Activated naive CD4-positive, alpha-beta T cell (primary cell): ENCODE measurements at regions not wholly inside any gene's neighbourhood (a gene's known extent, or its start where the extent isn't known, plus 50 kb on each side); places are given as distances from the start of the nearest gene placed in this dataset.
"Not testable (repeated sequence)": the region's sequence is repeated elsewhere in the genome, so short reads cannot be mapped to it uniquely, and the experiment has no call there.

Experiments
- DNase-seq, 4 experiments: peaks; one replicate each; lab custom pipeline; 2025; lab: John Stamatoyannopoulos, UW

- DNase-seq = not testable (repeated sequence)
Measured at GRCh38 chr3:94412936-94413335, 350.1 kb downstream of the NSUN3 start.

- DNase-seq = no peak
Measured at GRCh38 chr3:94413336-94414108, 350.7 kb downstream of the NSUN3 start.

DNA sequence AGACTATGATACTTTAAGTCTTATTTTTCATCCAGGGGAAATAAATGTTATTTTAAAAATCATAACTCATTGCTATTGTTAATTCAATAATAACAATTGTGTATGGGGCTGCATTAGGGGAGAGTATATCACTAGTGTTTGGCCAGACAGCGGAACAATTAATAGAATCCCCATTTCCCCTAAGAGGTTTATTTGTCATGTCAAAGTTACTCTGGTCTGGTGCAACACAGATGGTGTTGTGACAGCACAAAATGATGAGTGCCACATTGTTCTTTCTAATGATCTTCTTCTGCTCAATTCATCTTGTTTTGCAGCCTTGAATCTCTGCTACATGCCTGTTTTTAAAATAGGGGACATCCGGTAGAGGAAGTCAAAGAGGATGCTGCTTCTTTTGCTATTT lies 351.6 kb downstream of the NSUN3 start:
- DNase-seq = no peak

DNA sequence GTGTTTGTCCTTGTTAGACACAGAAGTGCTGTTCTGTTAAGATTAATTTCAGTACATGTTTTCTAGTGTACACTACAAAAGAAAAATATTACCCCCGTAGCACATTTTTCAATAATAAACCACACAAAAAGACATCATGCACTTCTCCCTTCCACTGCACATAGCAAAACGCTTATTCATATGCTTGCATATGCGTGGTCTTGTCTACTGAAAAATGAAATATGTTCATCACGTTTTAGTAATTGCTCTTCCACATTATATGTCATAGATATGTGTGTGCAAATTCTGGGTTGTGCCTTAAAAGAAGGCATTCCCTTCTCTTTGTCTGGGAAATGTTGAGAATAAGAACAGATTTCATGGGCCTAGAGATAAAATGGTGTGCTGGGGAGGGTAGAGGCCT lies 353.9 kb downstream of the NSUN3 start:
- DNase-seq = no peak

DNA sequence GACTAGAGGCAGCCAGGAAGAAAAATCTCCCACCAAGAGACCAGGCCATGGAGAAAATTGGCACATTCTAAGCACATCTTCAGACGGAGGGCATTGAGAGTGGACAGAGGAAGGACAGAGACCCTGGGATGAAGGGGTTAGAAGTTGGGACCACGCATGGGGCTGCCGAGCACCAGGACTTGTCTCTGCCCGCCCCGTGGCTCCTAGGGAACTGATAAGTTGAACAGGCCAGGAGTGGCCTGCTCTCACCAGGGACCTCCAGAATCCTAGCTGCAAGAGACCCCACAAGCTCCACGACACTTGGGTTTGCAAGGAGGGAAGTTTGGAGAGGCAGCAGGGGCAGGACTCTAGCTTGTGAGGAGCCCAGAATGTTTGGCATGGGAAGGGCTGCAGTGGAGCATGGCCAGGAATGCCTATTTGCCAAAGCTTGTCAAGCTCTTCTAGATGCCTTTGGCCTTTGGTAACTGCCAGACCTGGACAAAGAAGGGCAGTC lies 355.1 kb downstream of the NSUN3 start:
- no peak for DNase-seq

DNA sequence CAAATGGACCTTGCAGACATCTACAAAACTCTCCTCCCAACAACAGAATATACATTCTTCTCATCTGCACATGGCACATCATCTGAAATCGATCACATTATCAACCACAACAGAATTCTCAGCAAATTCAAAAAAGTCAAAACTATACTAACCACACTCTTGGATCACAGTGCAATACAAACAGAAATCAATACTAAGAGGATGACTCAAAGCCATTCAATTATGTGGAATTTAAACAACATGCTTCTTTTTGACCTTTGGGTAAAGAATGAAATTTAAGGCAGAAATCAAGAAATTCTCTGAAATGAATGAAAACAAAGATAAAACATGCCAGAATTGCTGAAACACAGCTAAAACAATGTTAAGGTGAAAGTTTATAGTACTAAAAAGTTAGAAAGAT lies 358.1 kb downstream of the NSUN3 start:
- no peak for DNase-seq

DNA sequence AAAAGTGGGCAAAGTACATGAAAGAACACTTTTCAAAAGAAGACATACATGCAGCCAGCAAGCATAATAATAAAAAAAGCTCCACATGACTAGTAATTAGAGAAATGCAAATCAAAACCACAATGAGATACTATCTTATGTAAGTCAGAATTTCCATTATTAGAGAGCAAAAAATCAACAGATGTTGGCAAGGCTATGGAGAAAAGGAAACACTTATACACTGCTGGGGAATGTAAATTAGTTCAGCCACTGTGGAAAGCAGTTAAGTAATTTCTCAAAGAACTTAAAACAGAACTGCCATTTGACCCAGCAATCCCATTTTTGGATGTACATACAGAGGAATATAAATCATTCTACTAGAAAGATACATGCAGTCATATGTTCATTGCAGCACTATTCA lies 360.7 kb downstream of the NSUN3 start:
- no peak for DNase-seq

DNA sequence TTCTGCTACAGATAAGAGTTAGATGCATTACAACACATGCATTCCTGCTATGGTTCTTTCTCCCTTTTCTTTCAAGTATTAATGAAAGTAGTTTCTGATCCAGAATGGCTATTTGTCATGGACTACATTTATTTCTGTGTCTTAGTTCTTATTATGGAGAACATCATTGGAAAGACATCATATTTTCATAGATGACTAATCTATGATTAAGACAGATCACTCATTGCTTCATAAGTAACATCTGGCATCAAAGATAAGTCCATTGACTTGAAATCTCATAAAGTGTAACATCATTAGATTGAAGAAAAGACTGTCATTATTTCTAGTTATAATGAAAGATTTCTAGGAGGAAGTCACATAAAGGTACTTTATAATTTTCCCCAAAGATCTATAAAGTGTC lies 366.7 kb downstream of the NSUN3 start:
- DNase-seq = no peak

- DNase-seq = no peak
Measured at GRCh38 chr3:94431876-94432570, 369.2 kb downstream of the NSUN3 start.

- no peak for DNase-seq
Measured at GRCh38 chr3:94433811-94434210, 370.9 kb downstream of the NSUN3 start.

DNA sequence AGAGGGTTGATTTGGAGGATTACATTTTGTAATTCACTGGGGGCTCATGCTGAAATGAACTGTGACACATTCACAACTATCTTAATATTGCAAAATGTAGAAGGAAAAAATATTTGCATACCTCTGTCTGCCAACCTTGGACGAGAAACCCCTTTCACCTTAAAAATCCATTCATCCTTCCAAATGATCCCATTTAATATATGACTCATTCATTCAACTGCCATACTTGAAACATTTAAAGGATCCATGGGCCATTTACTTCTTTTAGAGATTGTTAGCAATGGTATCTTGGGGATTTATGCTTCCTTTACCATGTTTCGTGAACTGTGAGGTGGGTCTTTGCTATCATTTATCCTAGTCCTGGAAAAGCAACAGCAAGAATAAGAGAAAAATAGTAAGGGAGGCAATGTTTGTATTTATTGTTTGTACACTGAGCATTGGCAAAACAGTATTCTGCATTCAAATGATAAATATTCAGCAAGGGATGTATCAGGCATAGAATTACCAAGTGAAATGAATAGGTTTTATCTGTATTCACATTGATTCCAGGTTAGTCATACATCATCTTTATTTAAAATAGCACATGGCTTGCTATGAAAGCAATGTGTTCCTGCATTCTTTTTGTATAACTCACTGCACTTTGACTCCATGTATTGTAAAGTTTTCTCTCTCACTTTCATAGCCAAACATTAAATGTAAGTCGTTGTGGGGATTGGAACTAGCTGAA lies 378.1 kb downstream of the NSUN3 start:
- no peak for DNase-seq

- no peak for DNase-seq
Measured at GRCh38 chr3:94441494-94441847, 378.6 kb downstream of the NSUN3 start.

DNA sequence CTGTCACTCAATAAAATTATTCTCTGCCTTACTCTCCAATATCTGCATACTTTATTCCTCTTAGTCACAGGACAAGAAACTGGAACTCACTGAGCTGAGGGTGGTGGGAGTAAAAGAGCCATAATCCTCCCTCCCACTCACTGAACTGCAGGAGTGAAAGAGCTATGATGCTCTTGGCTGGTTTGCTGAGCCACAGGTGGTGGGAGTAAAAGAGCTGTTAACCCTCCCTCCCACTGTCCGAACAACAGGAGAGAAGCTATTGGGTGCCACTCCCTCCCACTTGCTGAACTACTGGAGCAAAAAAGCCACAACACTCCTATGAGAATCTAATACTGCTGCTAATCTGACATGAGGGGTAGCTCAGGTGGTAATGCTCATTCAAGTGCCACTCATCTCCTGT lies 391.0 kb downstream of the NSUN3 start:
- DNase-seq = no peak

- DNase-seq = no peak
Measured at GRCh38 chr3:94459167-94459566, 396.3 kb downstream of the NSUN3 start.

GRCh38 chr3:94460931-94461330 lies 398.1 kb downstream of the NSUN3 start:
- no peak for DNase-seq

DNA sequence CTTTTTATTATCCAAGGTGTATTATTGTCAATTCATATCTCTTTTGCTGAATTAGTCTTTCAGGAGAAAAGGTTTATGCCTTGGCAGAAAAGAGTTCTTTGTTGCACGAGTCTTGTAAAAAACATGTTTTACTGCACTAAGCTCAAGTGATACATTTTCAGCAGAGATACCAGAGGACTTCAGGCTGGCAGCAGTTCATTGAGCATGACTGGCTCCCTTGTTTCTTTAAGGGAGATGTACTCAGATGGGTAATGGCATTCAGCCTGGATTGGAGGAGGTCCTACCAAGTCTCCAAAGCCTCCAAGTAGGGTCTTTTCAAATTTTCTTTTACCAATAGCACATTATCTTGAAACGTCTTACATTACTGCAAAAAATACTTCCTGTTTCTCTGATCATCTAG lies 400.1 kb downstream of the NSUN3 start:
- DNase-seq = no peak

- DNase-seq = no peak
Measured at GRCh38 chr3:94472511-94472910, 409.6 kb downstream of the NSUN3 start.

GRCh38 chr3:94481226-94481898 lies 418.5 kb downstream of the NSUN3 start:
- DNase-seq = no peak

DNA sequence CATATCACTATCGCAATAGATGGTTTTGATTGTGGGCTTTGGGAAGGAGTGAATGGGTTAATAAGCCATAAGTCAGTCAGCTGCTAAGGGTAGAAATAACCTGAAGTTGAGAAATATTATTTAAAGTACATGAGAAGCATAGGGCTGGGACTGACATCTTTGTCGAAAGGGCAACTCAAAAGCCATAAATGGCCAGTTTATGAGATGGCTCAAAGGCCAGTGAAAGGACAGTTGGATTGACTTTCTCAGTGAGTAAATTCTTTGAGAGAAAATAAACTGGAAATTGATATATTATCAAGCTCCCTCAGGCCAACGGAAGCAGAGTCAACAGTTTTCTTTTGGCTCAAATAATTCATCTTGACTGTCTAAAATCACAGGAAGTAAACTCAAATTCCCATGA lies 419.8 kb downstream of the NSUN3 start:
- no peak for DNase-seq

- no peak for DNase-seq
Measured at GRCh38 chr3:94483403-94483802, 420.5 kb downstream of the NSUN3 start.

GRCh38 chr3:94494992-94495391 lies 432.1 kb downstream of the NSUN3 start:
- DNase-seq = no peak

GRCh38 chr3:94500146-94500545 lies 437.3 kb downstream of the NSUN3 start:
- DNase-seq = no peak
